Epidermal melanocyte (primary cell): ENCODE measurements at regions not wholly inside any gene's neighbourhood (a gene's known extent, or its start where the extent isn't known, plus 50 kb on each side); places are given as distances from the start of the nearest gene placed in this dataset.

Experiments
- DNase-seq: peaks from one replicate; pipeline ENCODE4 v3.0.0; 2011; ENCODE audit warnings: low spot score; ENCODE audit not compliant: insufficient read length

- no peak for DNase-seq
These were observed 72.8 kb upstream of the MC4R start for GRCh38 chr18:60445341-60445740.

GRCh38 chr18:60446821-60447220 is 74.2 kb upstream of the MC4R start:
- no peak for DNase-seq

GRCh38 chr18:60448487-60449267 is 76.1 kb upstream of the MC4R start:
- DNase-seq = no peak

GRCh38 chr18:60452421-60452820 is 79.8 kb upstream of the MC4R start:
- no peak for DNase-seq

GRCh38 chr18:60466677-60467076 is 94.1 kb upstream of the MC4R start:
- DNase-seq = no peak

GRCh38 chr18:60469387-60470100 is 97.0 kb upstream of the MC4R start:
- no peak for DNase-seq

- DNase-seq = no peak
These were observed 99.1 kb upstream of the MC4R start for GRCh38 chr18:60471652-60472051.

- no peak for DNase-seq
These were observed 112.6 kb upstream of the MC4R start for GRCh38 chr18:60485201-60485600.

GRCh38 chr18:60493066-60493465 is 120.5 kb upstream of the MC4R start:
- no peak for DNase-seq

- DNase-seq = no peak
These were observed 127.1 kb upstream of the MC4R start for GRCh38 chr18:60499675-60500074.

- no peak for DNase-seq
These were observed 128.4 kb upstream of the MC4R start for GRCh38 chr18:60500960-60501359.

- no peak for DNase-seq
These were observed 130.0 kb upstream of the MC4R start for GRCh38 chr18:60502591-60502990.

GRCh38 chr18:60503199-60503598 is 130.6 kb upstream of the MC4R start:
- DNase-seq = no peak

GRCh38 chr18:60506190-60506589 is 133.6 kb upstream of the MC4R start:
- no peak for DNase-seq

GRCh38 chr18:60506682-60507081 is 134.1 kb upstream of the MC4R start:
- DNase-seq = no peak

- no peak for DNase-seq
These were observed 135.5 kb upstream of the MC4R start for GRCh38 chr18:60508108-60508507.

- no peak for DNase-seq
These were observed 162.0 kb upstream of the MC4R start for GRCh38 chr18:60534538-60534937.

GRCh38 chr18:60537074-60537473 is 164.5 kb upstream of the MC4R start:
- no peak for DNase-seq

GRCh38 chr18:60538891-60539290 is 166.3 kb upstream of the MC4R start:
- DNase-seq = no peak

GRCh38 chr18:60541661-60542060 is 169.1 kb upstream of the MC4R start:
- no peak for DNase-seq

- DNase-seq = no peak
These were observed 171.1 kb upstream of the MC4R start for GRCh38 chr18:60543646-60544045.

- DNase-seq = peak; percentile 19
These were observed 176.9 kb upstream of the MC4R start for GRCh38 chr18:60549338-60549960.
